OCI-LY1 (cell line): ENCODE measurements at regions not wholly inside any gene's neighbourhood (a gene's known extent, or its start where the extent isn't known, plus 50 kb on each side); places are given as distances from the start of the nearest gene placed in this dataset.

Experiments
- H2AFZ ChIP-seq: fragments of 200-600 bp; sonication (generic), shearing (Covaris generic); 2 replicates; pipeline ENCODE4 v1.6.0; 2014; ENCODE audit warnings: antibody characterized with exemption, mild to moderate bottlenecking, low read length
- H3F3A ChIP-seq: fragments of 200-600 bp; sonication (generic), shearing (Covaris generic); 2 replicates; pipeline ENCODE4 v1.6.0; 2014; ENCODE audit warnings: mild to moderate bottlenecking, antibody characterized with exemption, low read length, moderate library complexity; ENCODE audit not compliant: insufficient read depth
- H3K27ac ChIP-seq: fragments of 200-600 bp; sonication (generic); 2 replicates; pipeline ENCODE4 v1.5.1; 2014; ENCODE audit warnings: low read length, mixed run types, mild to moderate bottlenecking, low read depth; ENCODE audit not compliant: poor library complexity, severe bottlenecking
- H3K27me3 ChIP-seq: fragments of 200-600 bp; sonication (generic); 2 replicates; pipeline ENCODE4 v1.6.0; 2014; ENCODE audit warnings: antibody characterized with exemption, mild to moderate bottlenecking, low read length, moderate library complexity; ENCODE audit not compliant: insufficient read depth
- H3K36me3 ChIP-seq: fragments of 200-600 bp; sonication (generic); 2 replicates; pipeline ENCODE4 v1.6.1; 2014; ENCODE audit warnings: mild to moderate bottlenecking, antibody characterized with exemption, low read length, moderate library complexity, mixed read lengths; ENCODE audit not compliant: insufficient read depth
- H3K4me1 ChIP-seq: fragments of 200-600 bp; sonication (generic); 2 replicates; pipeline ENCODE4 v1.5.1; 2014; ENCODE audit warnings: mild to moderate bottlenecking, low read length, moderate library complexity; ENCODE audit not compliant: insufficient read depth, severe bottlenecking
- H3K4me2 ChIP-seq: fragments of 200-600 bp; sonication (generic), shearing (Covaris generic); 2 replicates; pipeline ENCODE4 v1.6.1; 2014; ENCODE audit warnings: low read length
- H3K4me3 ChIP-seq: fragments of 200-600 bp; sonication (generic); 2 replicates; pipeline ENCODE4 v1.5.1; 2014; ENCODE audit warnings: low read length, low read depth, mild to moderate bottlenecking, mixed read lengths; ENCODE audit not compliant: poor library complexity, severe bottlenecking
- H3K79me2 ChIP-seq: fragments of 200-600 bp; shearing (Covaris generic); 2 replicates; pipeline ENCODE4 v1.6.1; 2016; ENCODE audit warnings: mixed run types, low read length, mixed read lengths; ENCODE audit not compliant: insufficient read depth
- H3K9ac ChIP-seq: fragments of 200-600 bp; sonication (generic), shearing (Covaris generic); 2 replicates; pipeline ENCODE4 v1.6.1; 2014; ENCODE audit warnings: mild to moderate bottlenecking, low read length, mixed read lengths
- H3K9me2 ChIP-seq: fragments of 200-600 bp; sonication (generic), shearing (Covaris generic); 2 replicates; pipeline ENCODE4 v1.6.1; 2014; ENCODE audit warnings: low read depth, mild to moderate bottlenecking, low read length, mixed read lengths
- H3K9me3 ChIP-seq: fragments of 200-600 bp; shearing (Covaris generic); 2 replicates; pipeline ENCODE4 v1.6.1; 2014; ENCODE audit warnings: low read length, mixed read lengths
- H4K20me1 ChIP-seq: fragments of 200-600 bp; sonication (generic), shearing (Covaris generic); 2 replicates; pipeline ENCODE4 v1.6.0; 2016; ENCODE audit warnings: mild to moderate bottlenecking, low read length; ENCODE audit not compliant: insufficient read depth
- CTCF ChIP-seq: fragments of 200-600 bp; sonication (generic), shearing (Covaris generic); IDR thresholded peaks from 2 replicates; pipeline ENCODE4 v1.5.1; 2017; ENCODE audit warnings: mild to moderate bottlenecking, antibody characterized with exemption, low read length, moderate library complexity, mixed read lengths
- EZH2 ChIP-seq: fragments of 200-600 bp; sonication (generic), shearing (Covaris generic); IDR thresholded peaks from 2 replicates; pipeline ENCODE4 v1.8.0; 2017; ENCODE audit warnings: borderline replicate concordance, mixed run types, mild to moderate bottlenecking, antibody characterized with exemption, low read length, moderate library complexity, mixed read lengths

- Histone ChIP-seq H3K27ac (no peak overlapping the region), H3K4me1 (no peaks in the 10 kb centered on the region), H4K20me1 (no peaks in the 10 kb centered on the region), H3K36me3 (no peaks in the 10 kb centered on the region), H3F3A (no peaks in the 10 kb centered on the region), H2AFZ (no peak overlapping the region), H3K27me3 (no peaks in the 10 kb centered on the region), H3K79me2 (no peaks in the 10 kb centered on the region), H3K9me3 (no peaks in the 10 kb centered on the region), H3K4me2 (no peak overlapping the region), H3K9ac (no peak overlapping the region), H3K4me3 (no peak overlapping the region), H3K9me2 (no peaks in the 10 kb centered on the region)
- no peak for TF ChIP-seq CTCF
- no peak for TF ChIP-seq EZH2
Observed at GRCh38 chr20:22403632-22404361, 180.6 kb downstream of the FOXA2 start.

DNA sequence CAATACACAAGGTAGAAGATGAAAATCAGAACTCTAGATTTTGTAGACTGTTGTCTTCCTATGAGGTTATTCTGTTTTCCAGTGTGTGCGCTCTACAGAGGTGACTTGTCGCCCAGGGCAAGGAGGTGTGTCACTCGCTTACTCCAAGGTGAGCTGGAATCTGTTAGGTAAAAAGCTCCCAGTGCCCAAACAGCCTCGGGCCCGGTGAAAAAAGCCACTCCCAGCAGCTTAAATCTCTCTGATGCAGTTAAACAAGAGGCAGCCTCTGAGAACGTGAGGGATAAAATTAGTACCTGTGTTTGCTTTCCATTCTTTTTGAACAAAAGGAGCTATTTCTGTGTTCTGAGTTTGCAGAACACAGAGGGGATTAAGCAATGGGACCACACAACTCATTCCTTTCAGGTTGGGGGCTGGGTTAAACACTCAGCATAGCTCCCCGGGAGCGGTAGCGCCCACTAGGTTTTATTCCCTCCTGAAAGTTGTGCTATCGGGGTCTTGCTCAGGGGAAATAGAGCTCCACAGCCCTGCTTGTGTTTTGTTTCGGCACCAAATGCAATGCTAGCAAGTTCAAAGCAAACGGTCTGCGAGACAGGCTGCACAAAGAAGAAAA lies 181.2 kb downstream of the FOXA2 start:
- Histone ChIP-seq H3K4me1 (no peaks in the 10 kb centered on the region), H3K9ac (no peak overlapping the region), H3K36me3 (no peaks in the 10 kb centered on the region), H3K27me3 (no peaks in the 10 kb centered on the region), H3K4me3 (no peak overlapping the region), H3K9me3 (no peaks in the 10 kb centered on the region), H4K20me1 (no peaks in the 10 kb centered on the region), H3K4me2 (no peak overlapping the region), H3F3A (no peaks in the 10 kb centered on the region), H3K9me2 (no peaks in the 10 kb centered on the region), H2AFZ (no peak overlapping the region), H3K27ac (no peak overlapping the region), H3K79me2 (no peaks in the 10 kb centered on the region)
- TF ChIP-seq CTCF (no peak), EZH2 (no peak)

- no peak overlapping the region for H3K4me3 ChIP-seq
- H3K9me2 ChIP-seq = no peaks in the 10 kb centered on the region
- H3K27ac ChIP-seq = no peak overlapping the region
- H3K27me3 ChIP-seq = no peaks in the 10 kb centered on the region
- H3F3A ChIP-seq = no peaks in the 10 kb centered on the region
- no peak overlapping the region for H2AFZ ChIP-seq
- H3K4me2 ChIP-seq = no peak overlapping the region
- no peaks in the 10 kb centered on the region for H3K79me2 ChIP-seq
- H3K9ac ChIP-seq = no peak overlapping the region
- no peaks in the 10 kb centered on the region for H3K9me3 ChIP-seq
- no peak for TF ChIP-seq CTCF
- TF ChIP-seq EZH2 = no peak
- H4K20me1 ChIP-seq = no peaks in the 10 kb centered on the region
- H3K36me3 ChIP-seq = no peaks in the 10 kb centered on the region
- no peaks in the 10 kb centered on the region for H3K4me1 ChIP-seq
Observed at GRCh38 chr20:22402550-22402949, 181.8 kb downstream of the FOXA2 start.
